ENCODE measurements at regions not wholly inside any gene's neighbourhood (a gene's known extent, or its start where the extent isn't known, plus 50 kb on each side); places are given as distances from the start of the nearest gene placed in this dataset.

DNA sequence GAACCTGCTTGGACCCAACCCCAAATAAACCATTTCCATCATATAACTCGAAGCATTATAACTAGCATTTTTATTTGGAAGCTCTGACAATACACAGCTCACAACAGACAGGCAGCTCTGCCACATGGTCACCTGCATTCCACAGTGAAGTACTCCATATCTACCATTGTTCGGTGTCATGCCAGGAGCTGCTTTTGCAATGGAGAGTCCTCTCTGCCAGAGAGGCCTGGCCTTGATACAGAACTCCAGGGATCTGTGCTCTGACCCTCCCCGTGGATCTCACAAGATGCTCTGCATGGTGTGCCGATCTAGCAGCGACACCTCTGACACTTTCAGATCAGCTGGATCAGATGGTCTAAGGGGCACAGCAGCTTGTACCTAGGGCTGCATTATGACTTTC is 109.6 kb downstream of the SYF2 start:
- TF ChIP-seq, protein P1, sequence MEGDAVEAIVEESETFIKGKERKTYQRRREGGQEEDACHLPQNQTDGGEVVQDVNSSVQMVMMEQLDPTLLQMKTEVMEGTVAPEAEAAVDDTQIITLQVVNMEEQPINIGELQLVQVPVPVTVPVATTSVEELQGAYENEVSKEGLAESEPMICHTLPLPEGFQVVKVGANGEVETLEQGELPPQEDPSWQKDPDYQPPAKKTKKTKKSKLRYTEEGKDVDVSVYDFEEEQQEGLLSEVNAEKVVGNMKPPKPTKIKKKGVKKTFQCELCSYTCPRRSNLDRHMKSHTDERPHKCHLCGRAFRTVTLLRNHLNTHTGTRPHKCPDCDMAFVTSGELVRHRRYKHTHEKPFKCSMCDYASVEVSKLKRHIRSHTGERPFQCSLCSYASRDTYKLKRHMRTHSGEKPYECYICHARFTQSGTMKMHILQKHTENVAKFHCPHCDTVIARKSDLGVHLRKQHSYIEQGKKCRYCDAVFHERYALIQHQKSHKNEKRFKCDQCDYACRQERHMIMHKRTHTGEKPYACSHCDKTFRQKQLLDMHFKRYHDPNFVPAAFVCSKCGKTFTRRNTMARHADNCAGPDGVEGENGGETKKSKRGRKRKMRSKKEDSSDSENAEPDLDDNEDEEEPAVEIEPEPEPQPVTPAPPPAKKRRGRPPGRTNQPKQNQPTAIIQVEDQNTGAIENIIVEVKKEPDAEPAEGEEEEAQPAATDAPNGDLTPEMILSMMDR (IDR thresholded peaks at IDR 0.05), result no peak
- TF ChIP-seq, protein P2, sequence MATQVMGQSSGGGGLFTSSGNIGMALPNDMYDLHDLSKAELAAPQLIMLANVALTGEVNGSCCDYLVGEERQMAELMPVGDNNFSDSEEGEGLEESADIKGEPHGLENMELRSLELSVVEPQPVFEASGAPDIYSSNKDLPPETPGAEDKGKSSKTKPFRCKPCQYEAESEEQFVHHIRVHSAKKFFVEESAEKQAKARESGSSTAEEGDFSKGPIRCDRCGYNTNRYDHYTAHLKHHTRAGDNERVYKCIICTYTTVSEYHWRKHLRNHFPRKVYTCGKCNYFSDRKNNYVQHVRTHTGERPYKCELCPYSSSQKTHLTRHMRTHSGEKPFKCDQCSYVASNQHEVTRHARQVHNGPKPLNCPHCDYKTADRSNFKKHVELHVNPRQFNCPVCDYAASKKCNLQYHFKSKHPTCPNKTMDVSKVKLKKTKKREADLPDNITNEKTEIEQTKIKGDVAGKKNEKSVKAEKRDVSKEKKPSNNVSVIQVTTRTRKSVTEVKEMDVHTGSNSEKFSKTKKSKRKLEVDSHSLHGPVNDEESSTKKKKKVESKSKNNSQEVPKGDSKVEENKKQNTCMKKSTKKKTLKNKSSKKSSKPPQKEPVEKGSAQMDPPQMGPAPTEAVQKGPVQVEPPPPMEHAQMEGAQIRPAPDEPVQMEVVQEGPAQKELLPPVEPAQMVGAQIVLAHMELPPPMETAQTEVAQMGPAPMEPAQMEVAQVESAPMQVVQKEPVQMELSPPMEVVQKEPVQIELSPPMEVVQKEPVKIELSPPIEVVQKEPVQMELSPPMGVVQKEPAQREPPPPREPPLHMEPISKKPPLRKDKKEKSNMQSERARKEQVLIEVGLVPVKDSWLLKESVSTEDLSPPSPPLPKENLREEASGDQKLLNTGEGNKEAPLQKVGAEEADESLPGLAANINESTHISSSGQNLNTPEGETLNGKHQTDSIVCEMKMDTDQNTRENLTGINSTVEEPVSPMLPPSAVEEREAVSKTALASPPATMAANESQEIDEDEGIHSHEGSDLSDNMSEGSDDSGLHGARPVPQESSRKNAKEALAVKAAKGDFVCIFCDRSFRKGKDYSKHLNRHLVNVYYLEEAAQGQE (IDR thresholded peaks at IDR 0.05; ENCODE audit: insufficient read depth in 1 of 2, low read depth in 2 of 2, low read length in 1 of 2), result no peak
- no peak for TF ChIP-seq SIN3A (IDR thresholded peaks at IDR 0.05; ENCODE audit: borderline replicate concordance, insufficient read depth, low read depth, low read length)
- no peak for TF ChIP-seq POLR2AphosphoS5 (IDR thresholded peaks at IDR 0.05; ENCODE audit: low read depth, low read length)
- TF ChIP-seq TCF7L2 (IDR thresholded peaks at IDR 0.05; ENCODE audit: low read depth, low read length), result no peak
